ENCODE measurements at regions not wholly inside any gene's neighbourhood (a gene's known extent, or its start where the extent isn't known, plus 50 kb on each side); places are given as distances from the start of the nearest gene placed in this dataset.

DNA sequence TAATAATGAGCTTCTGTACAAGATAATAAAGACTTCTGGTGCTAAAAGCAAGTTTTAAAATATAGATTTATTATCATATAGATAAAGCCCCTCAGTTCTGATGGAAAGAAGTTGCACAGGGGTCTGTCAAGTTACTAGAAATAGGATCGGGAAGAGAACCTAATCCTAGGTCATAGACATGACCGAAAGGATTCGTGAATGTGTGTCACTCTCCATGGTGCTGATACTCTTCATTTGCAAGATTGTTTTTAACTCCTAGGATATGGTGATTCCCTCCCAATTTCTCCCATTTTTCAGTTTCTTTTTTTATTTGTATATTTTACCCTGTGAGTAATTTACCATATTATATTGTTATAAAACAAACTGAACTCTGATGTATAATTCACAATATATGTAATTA is 58.9 kb upstream of the CTNNA2 start:
- no peak for DNase-seq

DNA sequence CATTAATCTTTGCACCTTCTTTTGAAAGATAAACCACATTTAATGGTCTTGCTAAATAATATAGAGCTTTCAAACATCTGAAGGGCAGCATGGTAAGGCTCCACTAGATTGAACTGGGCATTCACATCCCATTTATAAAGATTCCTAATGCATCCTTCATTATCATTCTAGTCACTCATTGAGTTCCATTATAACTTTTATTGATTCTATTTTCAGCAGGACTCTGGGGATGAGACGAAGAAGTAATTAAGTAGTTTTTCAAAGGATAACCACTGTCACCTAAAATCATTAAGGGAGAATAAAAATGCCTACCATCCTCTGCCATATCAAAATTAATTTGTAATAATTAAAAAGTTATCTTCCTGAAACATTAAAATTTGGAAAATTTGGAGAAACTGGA is 60.2 kb upstream of the CTNNA2 start:
- no peak for DNase-seq

DNA sequence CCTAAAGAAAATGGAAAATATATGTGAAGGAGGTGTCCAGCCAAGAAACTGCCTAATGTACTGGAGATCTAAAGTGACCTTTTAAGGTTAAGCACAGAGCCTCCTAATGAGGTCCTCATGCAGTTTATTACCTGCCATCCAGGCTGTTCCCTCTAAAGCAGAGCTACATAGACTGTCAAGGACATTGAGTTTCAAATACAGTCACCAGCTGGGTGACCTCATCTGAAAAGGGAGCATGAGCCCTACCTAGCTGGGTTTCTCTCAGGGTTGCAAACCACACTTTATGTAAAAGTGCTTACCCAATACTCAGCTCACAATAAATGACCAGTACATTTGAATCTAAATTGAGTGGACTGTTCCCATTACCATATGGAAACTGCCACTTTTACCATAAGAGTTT is 65.4 kb upstream of the CTNNA2 start:
- no peak for DNase-seq

DNA sequence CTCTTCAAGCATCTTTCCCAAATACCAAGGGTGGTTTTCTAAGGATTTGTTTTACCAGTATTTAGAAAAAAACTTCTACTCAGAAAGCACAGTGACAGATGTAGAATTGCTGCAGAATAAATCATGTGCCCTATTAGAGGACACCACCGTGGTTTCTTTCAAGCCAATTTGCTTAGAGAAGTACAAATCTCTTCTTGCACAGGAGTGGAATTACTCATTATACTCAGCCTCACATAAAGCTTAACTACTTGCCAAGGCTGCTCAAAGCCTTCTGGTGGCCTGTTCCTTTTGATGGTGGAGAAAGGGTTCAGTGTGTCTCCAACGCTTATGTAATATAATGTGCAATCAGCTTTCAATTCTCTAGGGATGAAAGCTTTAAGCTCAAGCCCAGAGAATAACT is 66.5 kb upstream of the CTNNA2 start:
- DNase-seq: no peak

GRCh38 chr2:79437433-79438267 is 75.2 kb upstream of the CTNNA2 start:
- no peak for DNase-seq

GRCh38 chr2:79434362-79434761 is 78.5 kb upstream of the CTNNA2 start:
- no peak for DNase-seq

DNA sequence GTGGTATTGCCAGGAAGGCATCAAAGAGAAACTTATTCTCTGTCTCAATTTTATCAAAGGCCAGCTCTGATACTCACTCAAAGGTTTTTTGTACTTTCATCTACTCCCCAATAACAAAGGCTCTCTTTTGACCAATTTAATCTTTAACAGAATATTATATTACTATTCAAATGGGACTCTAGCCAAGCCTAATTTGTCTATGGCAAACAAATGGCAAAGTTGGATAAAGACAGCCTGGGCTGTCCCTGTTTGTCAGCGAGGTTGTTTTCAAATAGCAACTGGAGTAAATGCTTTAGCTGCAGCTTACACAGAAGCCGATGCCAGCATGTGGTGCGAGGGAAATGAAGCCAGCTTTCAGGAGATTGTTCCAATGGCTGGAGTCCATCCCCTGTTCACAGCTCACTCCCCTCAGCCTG is 80.1 kb upstream of the CTNNA2 start:
- DNase-seq: peak; percentile 19

DNA sequence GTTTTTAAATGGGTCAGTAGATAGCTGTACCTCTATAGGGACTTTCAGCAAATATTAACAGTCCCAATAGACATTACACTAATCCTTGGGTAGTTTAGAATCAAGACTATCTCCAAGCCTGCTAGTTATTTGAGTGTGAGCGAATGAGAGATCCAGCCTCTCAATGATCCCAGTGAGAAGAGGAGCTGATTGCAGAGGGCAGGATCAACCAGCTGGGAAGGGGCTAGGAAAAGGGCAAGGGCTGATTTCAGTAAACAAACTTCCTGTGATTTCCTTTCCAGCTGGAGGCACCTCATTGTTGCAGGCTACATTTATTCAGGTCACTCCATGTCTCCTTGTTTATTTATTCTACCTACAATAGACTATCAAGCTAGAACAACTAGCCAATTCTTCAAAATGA is 84.1 kb upstream of the CTNNA2 start:
- no peak for DNase-seq

GRCh38 chr2:79414690-79415089 is 98.2 kb upstream of the CTNNA2 start:
- DNase-seq: no peak

GRCh38 chr2:79394485-79394859 is 118.4 kb upstream of the CTNNA2 start:
- no peak for DNase-seq

- no peak for DNase-seq
These were observed 118.9 kb upstream of the CTNNA2 start for GRCh38 chr2:79393806-79394484.

DNA sequence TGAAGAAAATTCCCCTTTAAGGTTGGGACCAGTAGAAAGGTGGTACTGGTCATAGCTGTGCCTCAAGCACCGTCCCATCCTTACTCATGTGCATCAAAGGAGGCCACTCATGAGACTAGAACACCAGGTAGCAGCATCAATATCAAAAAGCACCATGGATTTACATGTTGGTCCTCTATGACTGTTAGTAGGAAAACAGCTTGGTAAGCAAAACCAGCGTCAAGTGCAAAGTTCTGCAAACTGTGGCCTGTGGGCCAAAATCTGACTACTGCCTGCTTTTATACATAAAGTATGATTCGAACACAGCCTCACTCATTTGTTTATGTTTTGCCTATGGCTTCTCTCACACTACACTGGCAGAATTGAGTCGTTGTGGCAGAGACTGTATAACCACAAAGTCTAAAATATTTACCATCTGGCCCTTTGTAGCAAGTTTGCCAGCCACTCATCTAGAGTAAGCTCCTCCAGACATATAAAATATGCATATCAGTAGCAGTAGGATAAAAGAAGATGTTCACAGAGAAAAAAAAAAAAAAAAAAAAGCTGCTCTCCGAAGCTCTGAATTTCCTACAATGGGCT is 119.7 kb upstream of the CTNNA2 start:
- no peak for DNase-seq

GRCh38 chr2:79389481-79389880 is 123.4 kb upstream of the CTNNA2 start:
- DNase-seq: no peak

GRCh38 chr2:79388024-79388423 is 124.8 kb upstream of the CTNNA2 start:
- DNase-seq: no peak

DNA sequence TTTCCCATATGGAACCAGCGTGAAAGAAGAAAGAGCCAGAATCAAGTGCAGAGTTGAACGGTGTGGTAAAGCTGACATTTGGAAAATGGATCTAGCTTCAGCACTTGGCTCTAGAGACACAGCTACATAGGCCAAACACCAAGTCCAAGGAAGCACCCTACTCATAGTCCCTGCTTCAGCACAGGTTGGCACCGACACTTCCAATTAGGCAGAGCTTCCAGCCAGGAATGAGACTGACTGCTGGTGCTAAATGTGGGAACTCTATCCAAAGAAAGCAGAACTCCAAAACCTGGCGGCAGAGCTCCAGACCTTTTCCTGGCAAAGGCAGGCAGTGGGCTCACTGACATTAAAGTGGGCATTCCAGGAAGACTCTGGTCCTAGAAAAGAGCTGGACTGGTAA is 125.4 kb upstream of the CTNNA2 start:
- no peak for DNase-seq

DNA sequence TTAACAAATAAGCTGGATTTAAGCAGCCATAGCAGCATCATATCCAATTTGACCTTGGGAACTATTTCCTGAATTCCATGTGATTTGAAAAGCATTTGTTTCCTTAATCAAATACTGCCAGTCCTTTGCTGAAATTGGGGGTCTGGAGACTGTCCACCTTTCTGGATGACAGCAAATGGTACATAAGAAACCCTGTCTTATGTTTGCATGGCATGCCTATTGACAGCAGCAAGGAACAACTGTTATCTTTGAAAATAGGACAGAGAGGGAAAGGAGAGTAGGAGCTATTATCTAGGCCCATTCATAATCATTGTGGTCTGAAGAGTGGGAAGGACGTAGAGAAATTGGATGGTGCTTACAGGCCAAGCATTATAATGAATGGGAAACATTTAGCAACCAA is 129.2 kb upstream of the CTNNA2 start:
- DNase-seq: no peak

DNA sequence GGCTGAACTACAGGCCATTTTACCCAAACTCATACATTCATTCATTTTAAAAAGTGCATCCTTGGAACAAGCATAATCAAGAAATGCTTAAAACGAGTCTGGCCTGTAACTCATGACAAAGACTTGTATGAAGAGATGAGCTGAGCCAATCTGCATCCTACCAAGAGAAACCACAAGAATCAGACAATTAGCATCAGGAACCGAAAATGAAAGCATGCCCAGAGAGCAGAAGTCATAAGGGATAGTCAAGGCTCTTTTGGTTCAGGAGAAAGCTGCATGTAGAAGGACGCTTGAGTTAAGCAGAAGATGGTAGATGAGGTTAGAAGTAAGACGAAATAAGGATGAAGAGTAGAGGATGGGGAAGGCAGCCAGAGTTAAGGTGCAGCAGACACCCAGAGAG is 137.0 kb upstream of the CTNNA2 start:
- no peak for DNase-seq

DNA sequence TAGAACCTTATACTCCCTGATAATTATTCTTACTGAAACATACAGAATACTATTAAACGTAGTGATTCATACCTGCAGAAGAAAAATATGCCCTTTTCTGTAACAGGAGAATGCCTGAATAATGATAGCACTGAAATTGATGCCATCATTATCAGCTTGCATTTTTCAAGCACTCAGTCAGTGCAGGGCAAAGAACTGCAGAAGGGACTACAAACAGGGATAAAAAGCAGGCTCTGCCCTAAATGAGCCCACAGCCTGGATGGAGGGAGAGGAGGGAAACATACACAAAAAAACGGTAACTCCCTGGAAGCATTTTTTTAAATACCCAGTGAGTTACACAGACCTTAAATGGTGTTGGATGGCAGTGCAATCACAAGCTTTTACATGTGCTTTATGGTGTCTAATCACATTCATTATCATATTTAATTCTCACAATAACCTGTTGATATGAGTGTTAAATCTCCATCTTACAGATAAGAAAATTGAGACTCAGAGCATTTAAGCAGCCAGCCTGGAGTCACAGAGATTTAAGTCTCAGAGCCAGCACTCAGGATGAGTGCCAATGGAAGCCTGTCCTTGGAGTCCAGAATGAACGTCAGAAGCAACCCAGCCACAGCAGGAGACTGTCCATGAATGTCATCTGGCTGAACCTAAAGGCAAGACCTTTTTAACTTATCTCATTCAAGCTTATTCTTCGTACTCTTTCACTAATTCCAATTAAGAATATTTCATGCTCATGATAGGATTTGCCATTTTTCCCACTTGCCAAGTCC is 139.3 kb upstream of the CTNNA2 start:
- no peak for DNase-seq

DNA sequence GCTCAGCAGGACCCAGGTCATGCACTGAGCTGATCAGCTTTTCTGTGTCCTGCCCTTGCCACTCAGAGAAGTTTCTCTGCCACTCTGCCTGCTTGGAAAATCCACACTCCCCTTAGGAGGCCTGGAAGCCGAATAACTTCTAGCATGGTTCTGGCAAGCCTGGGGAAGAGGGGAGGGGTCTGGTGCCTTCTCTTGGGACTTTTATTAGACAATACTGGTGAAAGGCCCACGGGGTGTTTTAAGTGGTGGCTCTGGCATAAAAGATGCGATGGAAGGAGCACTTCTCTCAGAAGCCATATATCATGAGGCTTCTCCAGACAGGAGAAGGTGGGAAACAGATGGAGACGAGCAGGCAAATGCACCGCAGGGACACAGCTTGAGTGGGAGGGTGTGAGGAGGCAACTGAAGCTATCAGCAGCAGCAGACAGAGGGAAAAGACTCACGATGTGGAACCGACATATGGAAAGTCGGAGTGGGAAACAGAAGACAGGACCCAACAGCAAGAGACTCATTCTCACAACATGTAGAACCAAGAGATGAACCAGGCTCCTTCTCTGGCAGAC is 141.8 kb upstream of the CTNNA2 start:
- DNase-seq: no peak

DNA sequence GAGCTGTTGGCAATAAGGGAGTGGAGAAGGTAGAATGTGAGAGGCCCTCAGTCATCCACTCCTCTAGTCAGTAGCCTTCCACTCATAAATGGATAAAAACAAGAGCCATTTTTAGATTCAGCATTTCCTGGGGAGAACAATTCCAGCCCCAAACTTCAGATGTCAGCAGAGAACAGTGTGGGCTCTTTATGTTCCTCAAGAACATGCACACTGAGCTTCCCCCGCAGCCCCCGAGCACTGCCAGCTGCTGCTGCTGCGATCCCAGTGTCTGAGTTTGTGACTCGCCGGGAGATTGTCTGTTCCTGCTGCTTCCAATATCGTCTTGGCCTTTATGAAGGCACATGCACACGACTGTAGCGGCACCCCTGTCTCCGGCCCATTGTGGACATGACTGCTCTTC is 143.7 kb upstream of the CTNNA2 start:
- DNase-seq: no peak

GRCh38 chr2:79368116-79368630 is 144.7 kb upstream of the CTNNA2 start:
- no peak for DNase-seq

- no peak for DNase-seq
These were observed 153.4 kb upstream of the CTNNA2 start for GRCh38 chr2:79359419-79359818.

DNA sequence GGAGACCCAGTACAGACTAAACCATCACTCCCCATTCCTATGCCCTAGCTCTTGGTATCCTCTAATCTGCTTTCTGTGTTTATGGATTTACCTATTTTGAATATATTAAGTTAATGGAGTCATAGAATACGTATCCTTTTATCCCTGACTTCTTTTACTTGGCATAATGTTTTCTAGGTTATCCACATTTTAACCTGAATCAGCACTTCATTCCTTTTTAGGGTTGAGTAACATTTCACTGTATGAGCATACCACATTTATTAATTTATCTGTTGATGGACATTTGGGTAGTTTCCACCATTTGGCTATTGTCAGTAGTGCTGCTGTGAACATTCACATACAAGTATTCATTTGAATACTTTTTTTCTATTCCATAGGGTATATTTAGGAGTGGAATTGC is 157.3 kb upstream of the CTNNA2 start:
- DNase-seq: no peak
